HepG2 (cell line): ENCODE measurements at regions not wholly inside any gene's neighbourhood (a gene's known extent, or its start where the extent isn't known, plus 50 kb on each side); places are given as distances from the start of the nearest gene placed in this dataset.

Experiments
- ATAC-seq: fragments of 200-7000 bp; cut with Tn5 transposase; 3 replicates; pipeline ENCODE4 v1.9.1; 2020; ENCODE audit warnings: mild to moderate bottlenecking, moderate library complexity
- BruUV-seq: library from RNA; stranded (reverse); fragments of 400-500 nt; replicated peaks from 2 replicates; lab custom pipeline; 2021; lab: Mats Ljungman, UMichigan
- CTCF ChIA-PET: fragments of 300-600 bp; formaldehyde crosslinking; extraction: SDS; loops from one replicate; lab custom pipeline; 2021; ENCODE audit warnings: low total read pairs, inconsistent platforms, low intra/inter-chr PET ratio; lab: Yijun Ruan, JAX
- POLR2A ChIA-PET: fragments of 350-600 bp; sonication (Branson Sonifier 250); formaldehyde crosslinking; loops from one replicate; lab custom pipeline; 2020; ENCODE audit warnings: antibody characterized with exemption, inconsistent platforms; lab: Yijun Ruan, JAX
- DNase-seq: peaks from one replicate; pipeline ENCODE4 v3.0.0-alpha.2; 2015; ENCODE audit warnings: low spot score
- FAIRE-seq: peaks from 3 replicates; lab custom pipeline; 2011; peaks lifted over from hg19 to GRCh38; lab: Jason Lieb, UNC
- H2AFZ ChIP-seq: one replicate; pipeline ENCODE4 v1.6.1; 2011; ENCODE audit warnings: low read length, inconsistent platforms
- H3K27ac ChIP-seq: fragments of 300-600 bp; 3 replicates; pipeline ENCODE4 v1.8.0; 2011; ENCODE audit warnings: mixed run types, mild to moderate bottlenecking, mixed read lengths, low read length, inconsistent platforms; ENCODE audit not compliant: insufficient read depth; ENCODE audit errors: extremely low read length
- H3K27me3 ChIP-seq, 2 experiments: fragments of 200-600 bp in 1 of 2; 2 replicates in 1 of 2; 3 replicates in 1 of 2; pipeline versions ENCODE4 v1.6.0 to v1.8.0; 2011; ENCODE audit warnings: low read length in 2 of 2, mild to moderate bottlenecking in 2 of 2, moderate library complexity in 2 of 2, inconsistent platforms in 1 of 2; ENCODE audit not compliant: insufficient read depth in 2 of 2, control insufficient read depth in 1 of 2
- H3K36me3 ChIP-seq, 2 experiments: fragments of 200-600 bp in 1 of 2; replicated peaks in 1 of 2; 2 replicates in 1 of 2; 3 replicates in 1 of 2; pipeline versions ENCODE4 v1.5.1 to v1.8.0; 2011; ENCODE audit warnings: low read length in 2 of 2, inconsistent platforms in 1 of 2; ENCODE audit not compliant: insufficient read depth in 2 of 2, control insufficient read depth in 1 of 2
- H3K4me1 ChIP-seq: 2 replicates; pipeline ENCODE4 v1.5.1; 2012; ENCODE audit warnings: low read length, inconsistent platforms; ENCODE audit not compliant: insufficient read depth
- H3K4me2 ChIP-seq: 2 replicates; pipeline ENCODE4 v1.6.0; 2011; ENCODE audit warnings: low read depth, low read length, inconsistent platforms
- H3K4me3 ChIP-seq, 3 experiments: fragments of 200-600 bp in 1 of 3; sonication (generic), shearing (Covaris generic) in 1 of 3; replicated peaks in 1 of 3; 2 replicates each; pipeline ENCODE4 v1.5.1; 2011 to 2016; ENCODE audit warnings: low read length in 3 of 3, inconsistent platforms in 2 of 3, low read depth in 2 of 3, mild to moderate bottlenecking in 2 of 3, control low read depth in 1 of 3, mixed read lengths in 1 of 3; ENCODE audit not compliant: insufficient read depth in 1 of 3
- H3K79me2 ChIP-seq: one replicate; pipeline ENCODE4 v1.6.1; 2011; ENCODE audit warnings: low read length, inconsistent platforms; ENCODE audit not compliant: insufficient read depth
- H3K9ac ChIP-seq: 2 replicates; pipeline ENCODE4 v1.6.0; 2011; ENCODE audit warnings: mild to moderate bottlenecking, low read depth, low read length, inconsistent platforms; ENCODE audit not compliant: insufficient read depth
- H3K9me3 ChIP-seq: 2 replicates; pipeline ENCODE4 v1.5.1; 2012; ENCODE audit warnings: mild to moderate bottlenecking, low read length
- H4K20me1 ChIP-seq: 2 replicates; pipeline ENCODE4 v1.6.0; 2011; ENCODE audit warnings: inconsistent platforms, mild to moderate bottlenecking, low read length, moderate library complexity; ENCODE audit not compliant: insufficient read depth
- ATF7-NPFF ChIP-seq: sonication (generic); formaldehyde crosslinking; IDR thresholded peaks from 2 replicates; pipeline ENCODE4 v1.8.1; 2023; ENCODE audit warnings: mild to moderate bottlenecking, low read depth, missing genetic modification reagents, moderate library complexity
- HNRNPH1 ChIP-seq: fragments of 200-400 bp; formaldehyde crosslinking; optimal IDR thresholded peaks from 2 replicates; pipeline ENCODE3; 2017; ENCODE audit warnings: mild to moderate bottlenecking, low read depth, low read length
- RARA ChIP-seq: IDR thresholded peaks from 2 replicates; pipeline ENCODE4 v1.6.1; 2016; ENCODE audit warnings: missing genetic modification reagents, missing compliant biosample characterization
- SMAD3 ChIP-seq: sonication (generic); formaldehyde crosslinking; IDR thresholded peaks from 2 replicates; pipeline ENCODE4 v1.4.0; 2020; ENCODE audit warnings: missing genetic modification reagents
- TCF7L2 ChIP-seq: IDR thresholded peaks from 2 replicates; pipeline ENCODE4 v1.6.1; 2011; ENCODE audit warnings: mild to moderate bottlenecking, low read depth, low read length, moderate library complexity
- THAP9 ChIP-seq: sonication (generic); formaldehyde crosslinking; IDR thresholded peaks from 2 replicates; pipeline ENCODE4; 2020; ENCODE audit warnings: missing genetic modification reagents, mild to moderate bottlenecking, borderline replicate concordance
- TIGD3 ChIP-seq: sonication (generic); formaldehyde crosslinking; IDR thresholded peaks from 2 replicates; pipeline ENCODE4 v1.5.1; 2020; ENCODE audit warnings: mild to moderate bottlenecking, missing genetic modification reagents, borderline replicate concordance
- ZBTB10 ChIP-seq: sonication (generic); formaldehyde crosslinking; IDR thresholded peaks from 2 replicates; pipeline ENCODE4 v1.4.0; 2020; ENCODE audit warnings: missing genetic modification reagents, borderline replicate concordance
- ZNF10 ChIP-seq: sonication (generic); formaldehyde crosslinking; IDR thresholded peaks from 2 replicates; pipeline ENCODE4 v1.4.0; 2020; ENCODE audit warnings: mild to moderate bottlenecking, low read depth, missing genetic modification reagents, borderline replicate concordance
- ZNF557 ChIP-seq: sonication (generic); formaldehyde crosslinking; IDR thresholded peaks from 2 replicates; pipeline ENCODE4 v1.4.0; 2020; ENCODE audit warnings: missing genetic modification reagents
- ZNF75D ChIP-seq: sonication (generic); formaldehyde crosslinking; IDR thresholded peaks from 2 replicates; pipeline ENCODE4 v1.8.1; 2023; ENCODE audit warnings: missing genetic modification reagents, mild to moderate bottlenecking, borderline replicate concordance
- ZNF775 ChIP-seq: sonication (generic); formaldehyde crosslinking; IDR thresholded peaks from 2 replicates; pipeline ENCODE4 v1.4.0; 2020; ENCODE audit warnings: missing genetic modification reagents, mild to moderate bottlenecking, moderate library complexity, borderline replicate concordance
- ZNF782 ChIP-seq: sonication (generic); formaldehyde crosslinking; IDR thresholded peaks from 2 replicates; pipeline ENCODE4 v1.4.0; 2020; ENCODE audit warnings: missing genetic modification reagents, mild to moderate bottlenecking, borderline replicate concordance
- ZSCAN30 ChIP-seq: sonication (generic); formaldehyde crosslinking; IDR thresholded peaks from 2 replicates; pipeline ENCODE4 v1.5.0; 2020; ENCODE audit warnings: mild to moderate bottlenecking, missing genetic modification reagents
- WGBS: methylation state at CpG from one replicate; pipeline ENCODE4 v1.1.6; 2017; ENCODE audit warnings: low lambda C conversion rate; 5-methylcytosine and 5-hydroxymethylcytosine counted together
- in situ Hi-C: cut with HindIII; loops from 2 replicates; pipeline ENCODE4 v1.10.0; 2017; ENCODE audit warnings: low pct_unique_long_range_greater_than_20kb; ENCODE audit not compliant: extremely low pct_ligation_motif_present
- intact Hi-C: fragments of 100-400 bp; cut with micrococcal nuclease; formaldehyde crosslinking; loops from one replicate; pipeline ENCODE4 v1.10.0; 2022; ENCODE audit not compliant: unreplicated experiment

- TF ChIP-seq ZNF10 (CRISPR knock-in tag) (no peak), ZNF557 (CRISPR knock-in tag) (no peak), THAP9 (CRISPR knock-in tag) (no peak), TCF7L2 (no peak)
Measured at GRCh38 chr5:93179466-93179865, 401.6 kb downstream of the NR2F1-AS1 start (continued).

- ChIA-PET CTCF (no interaction called here), POLR2A (no interaction called here)
- no peak overlapping the region for H3K27ac ChIP-seq
- no peak overlapping the region for H3K4me2 ChIP-seq
- no peak overlapping the region for H3K9ac ChIP-seq
- in situ Hi-C loops (no loop called here), intact Hi-C loops (no loop called here)
- no peak overlapping the region for H2AFZ ChIP-seq
- no peaks in the 10 kb centered on the region for H4K20me1 ChIP-seq
- no peaks in the 10 kb centered on the region for H3K9me3 ChIP-seq
- no peaks in the 10 kb centered on the region for H3K36me3 ChIP-seq
- H3K4me3 ChIP-seq = no peak overlapping the region
- FAIRE-seq (no peak), ATAC-seq (no peak), DNase-seq (no peak)
- H3K79me2 ChIP-seq = no peaks in the 10 kb centered on the region
- BruUV-seq = no TSS peak
- H3K27me3 ChIP-seq = peaks cover 0 to 7% of the 10 kb centered on the region in 2 experiments; a peak in 1 of 5 replicates
- 0% methylated on average over 1 of the region's 1 CpG for WGBS
- no peaks in the 10 kb centered on the region for H3K4me1 ChIP-seq
- TF ChIP-seq ATF7-NPFF (CRISPR knock-in tag) (no peak), ZBTB10 (CRISPR knock-in tag) (no peak), ZNF75D (CRISPR knock-in tag) (no peak), HNRNPH1 (no peak), ZSCAN30 (CRISPR knock-in tag) (no peak), ZNF782 (CRISPR knock-in tag) (no peak), ZNF775 (CRISPR knock-in tag) (no peak), RARA (CRISPR knock-in tag) (no peak), SMAD3 (no peak), TIGD3 (no peak)
Measured at GRCh38 chr5:93174930-93175329, 406.1 kb downstream of the NR2F1-AS1 start.
